CD4-positive, alpha-beta T cell treated with Interleukin-15 for 4 hours (primary cell): ENCODE measurements at regions not wholly inside any gene's neighbourhood (a gene's known extent, or its start where the extent isn't known, plus 50 kb on each side); places are given as distances from the start of the nearest gene placed in this dataset.

Experiments used
- DNase-seq: peaks from one replicate; pipeline ENCODE4 v3.0.0-alpha.2; 2020; ENCODE audit warnings: low spot score

GRCh38 chr4:58688568-58688967 is 1578.4 kb upstream of the IGFBP7 start:
- DNase-seq, result no peak

DNA sequence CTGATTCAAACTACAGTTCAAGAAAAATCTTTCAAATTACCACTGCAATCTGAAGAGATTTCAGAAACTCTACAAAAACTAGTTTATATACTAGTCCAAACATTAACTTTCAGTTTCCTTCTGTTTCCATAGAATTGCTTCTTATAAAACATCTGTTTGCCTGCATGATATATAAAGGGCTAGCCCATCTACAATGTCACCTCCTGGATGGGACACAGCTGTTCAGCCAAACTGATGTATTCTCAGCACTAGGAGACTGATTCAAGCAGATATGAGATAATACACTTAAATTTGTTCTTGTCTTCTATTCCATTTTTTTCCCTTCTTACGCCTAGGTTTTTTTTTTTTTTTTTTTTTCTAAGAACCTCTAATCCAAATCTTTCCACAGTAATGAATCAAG is 1569.7 kb upstream of the IGFBP7 start:
- no peak for DNase-seq

- DNase-seq, result no peak
Measured at GRCh38 chr4:58679051-58679450, 1568.9 kb upstream of the IGFBP7 start.

- DNase-seq, result no peak
Measured at GRCh38 chr4:58669783-58670182, 1559.6 kb upstream of the IGFBP7 start.

DNA sequence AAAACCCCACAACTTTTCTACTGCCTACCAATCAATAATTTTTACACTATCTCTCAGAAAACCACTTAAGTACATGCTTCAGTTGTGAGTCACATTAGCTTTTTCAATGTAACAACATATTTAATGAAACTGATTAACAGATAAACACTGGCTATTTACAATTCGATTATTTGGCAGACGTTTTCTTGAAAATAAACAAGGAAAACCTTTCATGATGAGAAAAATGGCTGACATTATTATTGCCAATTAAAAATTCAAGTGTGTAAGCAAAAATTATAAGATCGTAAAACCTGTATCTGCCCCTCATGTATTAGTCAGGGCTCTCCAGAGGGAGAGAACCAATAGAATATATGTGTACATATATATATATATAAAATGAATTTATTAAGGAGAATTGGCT is 1555.5 kb upstream of the IGFBP7 start:
- DNase-seq, result no peak

DNA sequence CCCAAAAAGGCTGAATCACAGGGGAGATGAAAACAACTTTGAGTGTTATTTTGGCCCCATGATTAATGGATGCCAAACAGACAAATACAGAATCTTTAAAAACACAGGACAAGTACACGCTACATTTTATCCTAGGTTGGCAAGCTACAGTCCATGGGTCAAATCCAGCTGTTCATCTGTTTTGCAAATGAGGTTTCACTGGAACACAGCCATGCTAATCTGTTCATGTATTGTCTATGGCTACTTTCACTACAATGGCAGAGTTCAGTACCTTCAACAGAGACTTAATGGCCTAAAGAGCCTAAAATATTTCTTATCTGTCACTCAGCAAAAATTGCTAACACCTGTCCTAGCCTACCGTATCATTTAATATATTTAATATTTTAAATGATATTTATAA is 1548.5 kb upstream of the IGFBP7 start:
- DNase-seq, result no peak

DNA sequence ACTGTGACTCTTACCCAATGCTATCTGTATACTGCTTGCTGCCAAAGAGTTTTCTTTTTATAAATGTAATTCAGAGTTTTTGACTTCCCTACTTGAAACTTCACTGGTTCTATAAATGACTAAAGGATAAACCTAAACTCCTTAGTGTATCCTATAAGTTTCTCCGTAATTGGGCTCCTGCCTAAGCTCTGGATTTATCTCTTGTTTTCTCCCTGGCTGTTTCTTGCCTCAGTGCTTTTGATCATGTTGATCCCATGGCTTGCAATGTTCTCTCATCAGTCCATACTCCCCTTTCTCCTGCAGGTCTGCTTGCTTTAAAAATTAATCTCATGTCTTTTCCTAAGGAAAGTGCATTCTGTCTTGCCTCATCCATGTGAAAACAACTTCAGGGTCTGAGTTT is 1543.1 kb upstream of the IGFBP7 start:
- no peak for DNase-seq

DNA sequence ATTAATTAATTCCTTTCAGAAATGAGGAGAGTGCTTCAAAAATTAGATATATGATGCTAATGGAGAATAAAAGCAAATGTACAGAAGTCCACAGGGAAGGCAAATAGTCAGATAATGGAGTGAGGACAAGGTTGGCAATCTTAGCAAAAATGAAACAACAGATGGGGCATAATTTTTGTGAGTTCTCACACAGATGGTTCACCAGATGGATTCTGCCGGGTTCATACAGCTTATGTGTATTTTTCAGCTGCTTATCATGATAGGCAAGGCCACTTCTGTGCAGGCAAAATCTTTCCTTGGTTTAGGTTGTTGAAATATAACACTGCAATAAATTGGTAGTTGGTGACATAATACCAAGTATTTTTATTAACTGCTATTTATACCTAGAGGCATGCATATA is 1539.0 kb upstream of the IGFBP7 start:
- no peak for DNase-seq

GRCh38 chr4:58646126-58646525 is 1535.9 kb upstream of the IGFBP7 start:
- DNase-seq, result no peak

- DNase-seq, result no peak
Measured at GRCh38 chr4:58644549-58644948, 1534.4 kb upstream of the IGFBP7 start.

GRCh38 chr4:58636381-58636780 is 1526.2 kb upstream of the IGFBP7 start:
- DNase-seq, result no peak

DNA sequence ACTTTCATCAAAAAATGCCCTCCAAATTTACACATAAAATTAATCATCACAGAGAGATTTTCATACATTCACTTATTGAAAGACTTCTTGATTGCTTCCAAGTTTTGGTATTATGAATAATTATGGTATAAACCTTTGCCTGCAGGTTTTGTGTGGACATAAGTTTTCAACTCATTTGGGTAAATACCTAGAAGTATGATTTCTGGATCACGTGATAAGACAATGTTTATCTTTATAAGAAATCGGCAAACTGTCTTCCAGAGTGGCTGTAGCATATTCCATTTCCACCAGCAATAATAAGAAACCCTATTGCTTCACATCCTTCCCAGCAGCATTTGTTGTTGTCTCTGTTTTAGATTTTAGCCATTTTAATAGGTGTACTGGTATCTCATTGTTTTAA is 1507.0 kb upstream of the IGFBP7 start:
- no peak for DNase-seq

GRCh38 chr4:58611012-58611411 is 1500.8 kb upstream of the IGFBP7 start:
- no peak for DNase-seq

- DNase-seq, result no peak
Measured at GRCh38 chr4:58606303-58606702, 1496.1 kb upstream of the IGFBP7 start.

DNA sequence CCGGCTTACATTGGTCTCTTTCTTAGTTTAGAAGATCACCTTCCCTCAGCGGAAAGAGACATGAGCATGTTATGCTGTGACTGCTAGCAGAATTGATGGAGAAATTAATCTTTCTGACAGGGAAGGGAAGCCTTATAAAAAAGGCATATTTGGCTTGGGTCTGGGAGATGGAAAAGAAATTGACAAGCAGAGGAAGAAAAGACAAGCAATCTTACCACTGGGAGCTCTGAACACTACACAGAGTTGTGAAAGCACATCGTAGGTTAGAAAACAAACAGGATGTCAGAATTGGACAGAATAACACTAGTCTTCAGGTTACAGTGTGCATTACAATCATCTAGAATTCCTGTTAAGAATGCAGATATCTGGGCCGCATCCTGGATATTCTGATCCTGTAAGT is 1493.8 kb upstream of the IGFBP7 start:
- DNase-seq, result no peak

DNA sequence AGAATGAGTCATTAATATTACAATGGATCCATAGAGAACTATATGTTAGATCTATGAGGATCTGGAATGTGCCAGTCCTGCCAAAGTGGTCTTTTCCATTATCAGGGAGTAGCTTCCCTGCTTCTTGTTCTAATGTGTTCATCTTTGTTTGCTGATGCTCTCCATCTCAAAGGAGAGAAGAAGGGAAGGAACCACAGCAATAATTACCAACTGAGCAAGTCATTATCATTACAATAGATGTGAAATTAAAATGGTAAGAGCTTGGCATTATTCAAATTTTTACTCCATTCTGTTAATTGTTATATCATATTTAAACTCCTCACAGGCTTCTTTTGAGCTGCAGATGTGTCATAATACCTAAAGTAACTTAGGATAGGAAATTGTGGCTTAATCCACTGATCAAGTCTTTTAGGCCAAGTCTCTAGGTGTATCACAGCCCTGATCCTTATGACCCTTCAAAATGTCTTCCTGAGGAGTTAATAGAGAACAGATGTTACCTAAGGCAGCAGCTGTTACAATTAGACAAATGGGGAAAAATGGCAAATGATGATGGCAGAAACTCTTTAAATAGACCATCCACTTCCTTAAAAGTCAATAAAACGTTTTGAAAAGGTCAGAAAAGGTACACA is 1492.7 kb upstream of the IGFBP7 start:
- DNase-seq, result no peak

DNA sequence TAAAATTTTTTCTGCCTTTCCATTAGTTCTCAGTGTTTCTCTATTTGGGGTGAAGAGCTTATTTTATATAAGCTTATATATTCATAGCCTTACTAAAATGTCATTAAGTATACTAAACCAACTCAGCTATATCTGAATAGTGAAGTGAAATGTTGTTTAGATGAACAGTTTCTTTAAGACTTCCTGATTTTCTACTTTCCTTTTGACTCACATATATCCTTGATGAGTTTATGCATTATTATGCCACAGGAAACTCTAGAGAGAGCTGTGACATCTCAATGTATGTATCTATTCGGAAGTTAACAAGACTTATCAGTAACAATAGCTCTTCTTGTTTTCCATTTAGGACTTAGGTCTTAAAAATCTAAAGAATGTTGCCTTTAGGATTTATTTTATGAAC is 1491.8 kb upstream of the IGFBP7 start:
- DNase-seq, result no peak

- DNase-seq, result no peak
Measured at GRCh38 chr4:58600290-58600689, 1490.1 kb upstream of the IGFBP7 start.

DNA sequence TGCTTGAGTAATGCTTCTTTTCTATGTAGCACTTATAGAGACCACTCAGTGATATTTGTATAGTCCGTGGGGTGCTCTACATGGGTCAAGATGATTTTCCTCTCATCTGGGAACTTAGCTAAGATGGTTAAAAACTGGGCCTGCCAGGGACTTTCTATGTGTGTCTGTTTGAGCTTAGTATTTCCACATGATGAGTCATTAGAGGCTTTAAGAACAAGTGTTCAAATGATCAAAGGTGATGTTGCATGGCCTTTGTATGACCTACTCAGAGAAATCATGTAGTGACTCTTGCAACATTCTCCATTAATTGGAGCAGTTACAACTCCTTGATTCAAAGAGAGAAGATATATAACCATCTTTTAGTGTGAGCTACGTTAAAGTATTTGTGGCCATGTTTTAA is 1480.5 kb upstream of the IGFBP7 start:
- DNase-seq, result no peak

GRCh38 chr4:58587856-58588255 is 1477.7 kb upstream of the IGFBP7 start:
- no peak for DNase-seq

DNA sequence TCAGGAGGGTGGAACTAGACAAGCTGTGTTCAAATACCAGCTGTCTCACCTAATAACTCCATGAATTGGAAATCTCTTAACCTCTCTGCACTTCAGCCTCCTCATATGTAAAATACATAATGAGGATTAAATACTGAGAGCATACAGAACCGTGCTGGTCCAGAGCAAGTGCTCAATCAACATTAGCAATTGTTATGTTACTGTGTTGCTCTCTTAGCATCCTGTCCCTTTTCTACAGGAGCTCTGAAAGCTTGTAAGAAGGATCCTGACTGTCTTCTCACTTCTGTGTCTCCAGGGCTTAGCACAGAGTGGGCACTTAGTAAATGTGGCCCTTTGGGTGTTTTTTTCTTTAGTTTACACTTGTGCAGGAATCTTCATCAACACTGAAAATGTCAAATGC is 1456.1 kb upstream of the IGFBP7 start:
- no peak for DNase-seq

GRCh38 chr4:58564695-58565475 is 1454.7 kb upstream of the IGFBP7 start:
- no peak for DNase-seq

DNA sequence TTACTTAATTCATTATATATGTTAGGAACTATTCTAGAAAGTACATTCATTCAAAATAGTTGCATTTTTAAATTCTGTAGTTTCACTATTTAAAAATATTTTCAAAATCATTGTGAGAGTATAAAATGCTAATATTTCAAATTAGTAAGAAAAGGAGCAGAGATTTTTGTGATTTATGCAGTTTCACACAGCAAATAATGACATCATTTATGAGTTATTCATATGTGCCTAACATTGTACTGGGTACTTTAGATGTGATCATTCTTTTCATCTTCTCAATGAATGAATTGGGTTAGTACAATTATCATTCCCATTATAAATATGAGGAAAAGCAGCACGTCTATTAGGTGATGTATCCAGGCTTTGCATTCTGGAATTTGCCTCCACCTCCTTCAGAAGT is 1451.0 kb upstream of the IGFBP7 start:
- DNase-seq, result no peak

GRCh38 chr4:58560736-58561135 is 1450.6 kb upstream of the IGFBP7 start:
- DNase-seq, result no peak
